ENCODE measurements at regions not wholly inside any gene's neighbourhood (a gene's known extent, or its start where the extent isn't known, plus 50 kb on each side); places are given as distances from the start of the nearest gene placed in this dataset.

DNA sequence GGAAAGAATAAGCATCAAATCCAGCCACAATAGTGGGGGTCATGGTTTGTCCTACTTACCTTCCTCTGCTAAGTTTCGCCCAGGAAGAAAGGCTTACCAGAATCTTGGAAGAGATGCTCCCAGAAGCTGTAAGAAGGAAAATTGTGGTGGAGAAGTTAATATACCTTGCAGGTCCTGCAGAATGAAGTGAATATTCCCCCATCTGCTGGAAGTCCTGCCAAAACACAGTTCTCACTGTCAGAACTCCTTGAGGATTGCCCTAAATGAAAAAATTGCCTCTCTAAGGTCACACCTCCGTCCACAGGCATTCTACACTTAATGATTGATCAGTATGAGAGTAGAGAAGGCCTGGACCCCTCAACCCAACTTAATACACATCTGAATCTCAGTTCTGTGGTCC is 78.4 kb upstream of the RGS21 start:
- Histone ChIP-seq H4K8ac (ENCODE audit: extremely low read depth, insufficient read depth, low read length) (no peak overlapping the region), H3K4me2 (ENCODE audit: insufficient read depth in 1 of 2, low read depth in 2 of 2, low read length in 2 of 2) (no peak overlapping the region), H3K36me3 (ENCODE audit: control insufficient read depth in 2 of 4, insufficient read depth in 4 of 4, low read length in 3 of 4) (no peaks in the 10 kb centered on the region), H2BK5ac (ENCODE audit: low read depth, low read length) (no peak overlapping the region), H3K79me1 (ENCODE audit: low read depth, low read length) (no peaks in the 10 kb centered on the region), H2BK12ac (ENCODE audit: low read depth, low read length) (no peak overlapping the region), H2AFZ (ENCODE audit: low read length) (peak overlapping the region; percentile 51; the same call in 1 of the 2 replicates), H3K4ac (replicated peaks; ENCODE audit: insufficient read length, low read depth, low read length) (no peak overlapping the region), H3K4me1 (replicated peaks in 1 of 4; ENCODE audit: control insufficient read depth in 3 of 4, insufficient read depth in 4 of 4, low read length in 3 of 4) (no peaks in the 10 kb centered on the region), H3K23ac (ENCODE audit: insufficient read length) (no peak overlapping the region), H3K27ac (ENCODE audit: low read depth, low read length) (no peak overlapping the region), H3K9ac (replicated peaks in 1 of 4; ENCODE audit: extremely low read depth in 1 of 4, low read depth in 3 of 4, low read length in 3 of 4) (no peak overlapping the region), H4K91ac (replicated peaks; ENCODE audit: insufficient read length, low read length) (no peak overlapping the region), H2BK20ac (ENCODE audit: low read length) (no peak overlapping the region), H3K79me2 (ENCODE audit: control insufficient read depth in 1 of 2, insufficient read depth in 2 of 2, low read length in 2 of 2) (no peaks in the 10 kb centered on the region), H3K4me3 (ENCODE audit: extremely low read depth in 1 of 4, insufficient read depth in 2 of 4, low read depth in 3 of 4, low read length in 4 of 4) (no peak overlapping the region), H3K56ac (replicated peaks; ENCODE audit: insufficient read length, low read depth, low read length) (no peak overlapping the region), H3K18ac (ENCODE audit: extremely low read depth, low read length) (no peak overlapping the region), H4K5ac (ENCODE audit: insufficient read length, low read depth, low read length) (no peak overlapping the region), H3K23me2 (ENCODE audit: low read depth, low read length) (no peaks in the 10 kb centered on the region), H3K14ac (ENCODE audit: insufficient read length) (no peak overlapping the region), H3K27me3 (replicated peaks in 1 of 4; ENCODE audit: control insufficient read depth in 3 of 4, extremely low read depth in 1 of 4, insufficient read depth in 3 of 4, low read length in 3 of 4) (no peaks in the 10 kb centered on the region), H3K9me3 (ENCODE audit: insufficient read depth in 2 of 2, low read depth in 1 of 2, low read length in 1 of 2) (no peaks in the 10 kb centered on the region; a peak in 1 of 4 replicates), H2BK120ac (replicated peaks; ENCODE audit: low read depth, low read length) (no peak overlapping the region), H2AK5ac (ENCODE audit: low read depth, low read length) (no peak overlapping the region), H4K20me1 (replicated peaks in 1 of 2; ENCODE audit: control insufficient read depth in 1 of 2, insufficient read depth in 2 of 2, low read length in 2 of 2) (no peaks in the 10 kb centered on the region), H2BK15ac (ENCODE audit: low read length) (no peak overlapping the region)
- ChIA-PET CTCF (ENCODE audit: partially characterized antibody) (no interaction called here), POLR2A (ENCODE audit: partially characterized antibody) (no interaction called here)
- peak in 1 of 2 experiments; percentile 39; a peak in 2 of 4 replicates for TF ChIP-seq RAD21 (IDR thresholded peaks at IDR 0.05 in 1 of 2, conservative IDR thresholded peaks at IDR 0.05 in 1 of 2; ENCODE audit: low read depth in 2 of 2, low read length in 2 of 2)
- TF ChIP-seq SRF (IDR thresholded peaks at IDR 0.05; ENCODE audit: low read depth, low read length) = no peak
- 86% methylated on average over 2 of the region's 2 CpGs; no CpG with 5 or more reads in 1 of the 2 experiments for WGBS, 2 experiments (ENCODE audit: extremely low coverage in 1 of 2, insufficient coverage in 1 of 2, insufficient read length in 1 of 2, insufficient replicate concordance in 2 of 2, low coverage in 1 of 2, low lambda C conversion rate in 2 of 2, missing lambda C conversion rate in 1 of 2)
- DNase-seq (ENCODE audit: low read depth in 1 of 2, low spot score in 2 of 2) (no peak), FAIRE-seq (no peak)
